ENCODE measurements at regions not wholly inside any gene's neighbourhood (a gene's known extent, or its start where the extent isn't known, plus 50 kb on each side); places are given as distances from the start of the nearest gene placed in this dataset.

- TF ChIP-seq CTCF (conservative IDR thresholded peaks at IDR 0.05; ENCODE audit: low read length) (no peak), EZH2phosphoT487 (IDR thresholded peaks at IDR 0.05; ENCODE audit: borderline replicate concordance, low read depth, low read length) (no peak)
Observed at GRCh38 chr20:19867940-19868371, 109.9 kb downstream of the RIN2 start.
